ENCODE measurements at regions not wholly inside any gene's neighbourhood (a gene's known extent, or its start where the extent isn't known, plus 50 kb on each side); places are given as distances from the start of the nearest gene placed in this dataset.

DNA sequence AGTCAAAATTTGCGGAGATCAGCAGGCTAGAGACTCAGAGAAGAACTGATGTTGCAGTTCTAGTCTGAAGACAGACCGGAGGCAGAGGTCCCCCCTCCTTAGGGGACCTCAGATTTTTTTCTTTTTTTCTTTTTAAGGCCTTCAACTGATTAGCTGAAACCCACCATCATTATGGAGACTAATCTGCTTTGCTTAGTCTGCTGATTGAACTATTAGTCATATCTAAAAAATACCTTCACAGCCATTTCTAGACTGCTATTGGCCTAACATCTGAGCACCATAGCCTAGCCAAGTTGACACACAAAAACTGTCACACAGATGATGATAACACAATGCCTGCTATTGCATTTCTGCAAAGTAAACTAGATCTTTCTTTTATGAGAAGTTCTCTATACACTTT is 141.1 kb upstream of the TNFAIP3 start:
- TF ChIP-seq, protein P1, sequence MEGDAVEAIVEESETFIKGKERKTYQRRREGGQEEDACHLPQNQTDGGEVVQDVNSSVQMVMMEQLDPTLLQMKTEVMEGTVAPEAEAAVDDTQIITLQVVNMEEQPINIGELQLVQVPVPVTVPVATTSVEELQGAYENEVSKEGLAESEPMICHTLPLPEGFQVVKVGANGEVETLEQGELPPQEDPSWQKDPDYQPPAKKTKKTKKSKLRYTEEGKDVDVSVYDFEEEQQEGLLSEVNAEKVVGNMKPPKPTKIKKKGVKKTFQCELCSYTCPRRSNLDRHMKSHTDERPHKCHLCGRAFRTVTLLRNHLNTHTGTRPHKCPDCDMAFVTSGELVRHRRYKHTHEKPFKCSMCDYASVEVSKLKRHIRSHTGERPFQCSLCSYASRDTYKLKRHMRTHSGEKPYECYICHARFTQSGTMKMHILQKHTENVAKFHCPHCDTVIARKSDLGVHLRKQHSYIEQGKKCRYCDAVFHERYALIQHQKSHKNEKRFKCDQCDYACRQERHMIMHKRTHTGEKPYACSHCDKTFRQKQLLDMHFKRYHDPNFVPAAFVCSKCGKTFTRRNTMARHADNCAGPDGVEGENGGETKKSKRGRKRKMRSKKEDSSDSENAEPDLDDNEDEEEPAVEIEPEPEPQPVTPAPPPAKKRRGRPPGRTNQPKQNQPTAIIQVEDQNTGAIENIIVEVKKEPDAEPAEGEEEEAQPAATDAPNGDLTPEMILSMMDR (IDR thresholded peaks at IDR 0.05): no peak
- TF ChIP-seq POLR2A (IDR thresholded peaks at IDR 0.05): no peak
